Dermis blood vessel endothelial cell (primary cell): ENCODE measurements at regions not wholly inside any gene's neighbourhood (a gene's known extent, or its start where the extent isn't known, plus 50 kb on each side); places are given as distances from the start of the nearest gene placed in this dataset.
"Not testable (repeated sequence)": the region's sequence is repeated elsewhere in the genome, so short reads cannot be mapped to it uniquely, and the experiment has no call there.

ENCODE experiments used
- DNase-seq: peaks from one replicate; pipeline ENCODE4 v3.0.0; 2010

GRCh38 chr20:55394592-55394991 lies 610.7 kb downstream of the CBLN4 start:
- DNase-seq = no peak

- no peak for DNase-seq
Measured at GRCh38 chr20:55390791-55391190, 614.5 kb downstream of the CBLN4 start.

GRCh38 chr20:55386686-55387085 lies 618.6 kb downstream of the CBLN4 start:
- no peak for DNase-seq

- no peak for DNase-seq
Measured at GRCh38 chr20:55375920-55376319, 629.4 kb downstream of the CBLN4 start.

GRCh38 chr20:55365745-55366144 lies 639.6 kb downstream of the CBLN4 start:
- no peak for DNase-seq

GRCh38 chr20:55360895-55361294 lies 644.4 kb downstream of the CBLN4 start:
- DNase-seq = no peak

GRCh38 chr20:55354720-55355119 lies 650.6 kb downstream of the CBLN4 start:
- DNase-seq = no peak

GRCh38 chr20:55353206-55353605 lies 652.1 kb downstream of the CBLN4 start:
- DNase-seq = no peak

- no peak for DNase-seq
Measured at GRCh38 chr20:55348223-55348622, 657.1 kb downstream of the CBLN4 start.

- no peak for DNase-seq
Measured at GRCh38 chr20:55342822-55343221, 662.5 kb downstream of the CBLN4 start.

- no peak for DNase-seq
Measured at GRCh38 chr20:55333798-55334197, 671.5 kb downstream of the CBLN4 start.

GRCh38 chr20:55329108-55329507 lies 676.2 kb downstream of the CBLN4 start:
- no peak for DNase-seq

GRCh38 chr20:55322745-55323144 lies 682.6 kb downstream of the CBLN4 start:
- DNase-seq = no peak

- no peak for DNase-seq
Measured at GRCh38 chr20:55316753-55317152, 688.6 kb downstream of the CBLN4 start.

GRCh38 chr20:55310844-55311243 lies 694.5 kb downstream of the CBLN4 start:
- DNase-seq = not testable (repeated sequence)

GRCh38 chr20:55291261-55291660 lies 714.1 kb downstream of the CBLN4 start:
- DNase-seq = no peak

GRCh38 chr20:55283889-55284288 lies 721.4 kb downstream of the CBLN4 start:
- no peak for DNase-seq

GRCh38 chr20:55273149-55273548 lies 732.2 kb downstream of the CBLN4 start:
- no peak for DNase-seq

- no peak for DNase-seq
Measured at GRCh38 chr20:55271371-55271770, 733.9 kb downstream of the CBLN4 start.

GRCh38 chr20:55269913-55270312 lies 735.4 kb downstream of the CBLN4 start:
- DNase-seq = no peak

- DNase-seq = no peak
Measured at GRCh38 chr20:55266361-55266760, 739.0 kb downstream of the CBLN4 start.

GRCh38 chr20:55264703-55265239 lies 740.5 kb downstream of the CBLN4 start:
- DNase-seq = no peak

- DNase-seq = no peak
Measured at GRCh38 chr20:55258559-55258958, 746.8 kb downstream of the CBLN4 start.

GRCh38 chr20:55255016-55255415 lies 750.3 kb downstream of the CBLN4 start:
- no peak for DNase-seq

GRCh38 chr20:55253781-55254180 lies 751.5 kb downstream of the CBLN4 start:
- DNase-seq = no peak

GRCh38 chr20:55252521-55252920 lies 752.8 kb downstream of the CBLN4 start:
- DNase-seq = no peak
